K562 (cell line): ENCODE measurements at regions not wholly inside any gene's neighbourhood (a gene's known extent, or its start where the extent isn't known, plus 50 kb on each side); places are given as distances from the start of the nearest gene placed in this dataset.

ENCODE experiments used
- ARID3B ChIP-seq: fragments of 250-450 bp; sonication (Bioruptor Pico); IDR thresholded peaks from 2 replicates; pipeline ENCODE4 v1.4.0; 2020; ENCODE audit warnings: borderline replicate concordance
- DMBX1 ChIP-seq: fragments of 250-450 bp; sonication (Bioruptor Pico); IDR thresholded peaks from 2 replicates; pipeline ENCODE4 v1.8.0; 2022; ENCODE audit warnings: inconsistent platforms, mild to moderate bottlenecking, moderate library complexity, borderline replicate concordance
- HEY1 ChIP-seq: fragments of 250-450 bp; sonication (Bioruptor Pico); IDR thresholded peaks from 2 replicates; pipeline ENCODE4 v1.5.0; 2020; ENCODE audit warnings: mild to moderate bottlenecking, moderate library complexity, borderline replicate concordance
- IRF1 ChIP-seq: sonication (generic); formaldehyde crosslinking; IDR thresholded peaks from 2 replicates; pipeline ENCODE4 v1.8.0; 2022; ENCODE audit warnings: missing genetic modification reagents, mild to moderate bottlenecking, borderline replicate concordance
- JUN ChIP-seq, 2 experiments: sonication (generic) in 1 of 2; formaldehyde crosslinking in 1 of 2; IDR thresholded peaks; 2 replicates each; pipeline versions ENCODE4 v1.6.1 to v1.8.0; 2012 to 2022; ENCODE audit warnings: borderline replicate concordance in 2 of 2, mild to moderate bottlenecking in 2 of 2, improper control_type of control experiment in 1 of 2, low read depth in 1 of 2, low read length in 1 of 2, missing genetic modification reagents in 1 of 2
- LCOR ChIP-seq: sonication (generic); formaldehyde crosslinking; IDR thresholded peaks from 2 replicates; pipeline ENCODE4 v1.8.0; 2022; ENCODE audit warnings: mild to moderate bottlenecking, missing genetic modification reagents
- NCOA1 ChIP-seq: fragments of 450-650 bp; IDR thresholded peaks from 2 replicates; pipeline ENCODE4 v1.6.1; 2016; ENCODE audit warnings: low read depth
- PHF8 ChIP-seq: fragments of 200-600 bp; sonication (generic); IDR thresholded peaks from 2 replicates; pipeline ENCODE4 v1.6.1; 2012; ENCODE audit warnings: mixed run types, mild to moderate bottlenecking, inconsistent platforms, low read length, moderate library complexity, borderline replicate concordance
- PML ChIP-seq: IDR thresholded peaks from 2 replicates; pipeline ENCODE4 v1.6.1; 2012; ENCODE audit warnings: low read length, inconsistent platforms
- SREBF1 ChIP-seq: fragments of 150-350 bp; IDR thresholded peaks from 2 replicates; pipeline ENCODE4 v1.6.1; 2014; ENCODE audit warnings: antibody characterized with exemption, low read depth, low read length, borderline replicate concordance
- ZFP36 ChIP-seq: fragments of 150-350 bp; IDR thresholded peaks from 2 replicates; pipeline ENCODE4 v1.6.1; 2018; ENCODE audit warnings: low read length, low read depth; ENCODE audit not compliant: partially characterized antibody
- ZNF707 ChIP-seq: fragments of 250-450 bp; sonication (Bioruptor Pico); conservative IDR thresholded peaks from 2 replicates; pipeline ENCODE4 v1.8.0; 2022; ENCODE audit warnings: inconsistent platforms, mild to moderate bottlenecking, moderate library complexity
- TF ChIP-seq, protein P1 (sequence below): fragments of 250-450 bp; sonication (Bioruptor Pico); IDR thresholded peaks from 2 replicates; pipeline ENCODE4 v1.6.1; 2021; ENCODE audit warnings: mild to moderate bottlenecking

GRCh38 chr3:71912839-71913495 is 128.0 kb upstream of the PROK2 start (continued):
- TF ChIP-seq IRF1 (CRISPR knock-in tag) = no peak
- peak; percentile 40; the same call in 1 of the 2 replicates for TF ChIP-seq NCOA1
- peak; percentile 71; the same call in 1 of the 2 replicates for TF ChIP-seq PML
- TF ChIP-seq ARID3B (CRISPR knock-in tag) = no peak
- TF ChIP-seq, protein P1, sequence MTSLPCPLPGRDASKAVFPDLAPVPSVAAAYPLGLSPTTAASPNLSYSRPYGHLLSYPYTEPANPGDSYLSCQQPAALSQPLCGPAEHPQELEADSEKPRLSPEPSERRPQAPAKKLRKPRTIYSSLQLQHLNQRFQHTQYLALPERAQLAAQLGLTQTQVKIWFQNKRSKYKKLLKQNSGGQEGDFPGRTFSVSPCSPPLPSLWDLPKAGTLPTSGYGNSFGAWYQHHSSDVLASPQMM (CRISPR knock-in tag) = no peak
- no peak for TF ChIP-seq LCOR (CRISPR knock-in tag)
- no peak for TF ChIP-seq ZNF707 (CRISPR knock-in tag)
- TF ChIP-seq JUN (IDR thresholded peaks at IDR 0.05; ENCODE audit: borderline replicate concordance, low read depth, low read length) = 0 out of 2 replicates have a peak, but pooled peaks have one; percentile 38
- no peak for TF ChIP-seq JUN (CRISPR knock-in tag; IDR thresholded peaks at IDR 0.05; ENCODE audit: borderline replicate concordance)
- TF ChIP-seq DMBX1 (CRISPR knock-in tag) = no peak
- no peak for TF ChIP-seq PHF8
- TF ChIP-seq SREBF1 = no peak
- no peak for TF ChIP-seq HEY1 (CRISPR knock-in tag)
- TF ChIP-seq ZFP36 = no peak
